ENCODE measurements at regions not wholly inside any gene's neighbourhood (a gene's known extent, or its start where the extent isn't known, plus 50 kb on each side); places are given as distances from the start of the nearest gene placed in this dataset.
A peak's percentile ranks its signal among the peaks of the same experiment; 100 is the strongest.

- DNase-seq (ENCODE audit: low read depth): no peak
Observed at GRCh38 chr9:78788101-78788500, 491.2 kb downstream of the PSAT1 start.

- no peak for DNase-seq (ENCODE audit: low read depth)
Observed at GRCh38 chr9:78791779-78792178, 494.9 kb downstream of the PSAT1 start.

GRCh38 chr9:78792745-78793144, 495.8 kb downstream of the PSAT1 start:
- no peak for DNase-seq (ENCODE audit: low read depth)

GRCh38 chr9:78805771-78806170, 508.8 kb downstream of the PSAT1 start:
- no peak for DNase-seq (ENCODE audit: low read depth)

GRCh38 chr9:78806492-78807160, 509.7 kb downstream of the PSAT1 start:
- no peak for DNase-seq (ENCODE audit: low read depth)

GRCh38 chr9:78807286-78807685, 510.4 kb downstream of the PSAT1 start:
- DNase-seq (ENCODE audit: low read depth): peak; percentile 8

GRCh38 chr9:78808048-78808447, 511.1 kb downstream of the PSAT1 start:
- DNase-seq (ENCODE audit: low read depth): no peak

GRCh38 chr9:78811622-78812276, 514.8 kb downstream of the PSAT1 start:
- DNase-seq (ENCODE audit: low read depth): peak; percentile 9

GRCh38 chr9:78812665-78813064, 515.7 kb downstream of the PSAT1 start:
- DNase-seq (ENCODE audit: low read depth): no peak

GRCh38 chr9:78813602-78814180, 516.8 kb downstream of the PSAT1 start:
- DNase-seq (ENCODE audit: low read depth): no peak

- DNase-seq (ENCODE audit: low read depth): peak; percentile 33
Observed at GRCh38 chr9:78821126-78821822, 524.3 kb downstream of the PSAT1 start.

GRCh38 chr9:78826527-78826926, 529.6 kb downstream of the PSAT1 start:
- DNase-seq (ENCODE audit: low read depth): no peak

- no peak for DNase-seq (ENCODE audit: low read depth)
Observed at GRCh38 chr9:78828521-78828920, 531.6 kb downstream of the PSAT1 start.

GRCh38 chr9:78830301-78830700, 533.4 kb downstream of the PSAT1 start:
- DNase-seq (ENCODE audit: low read depth): no peak

GRCh38 chr9:78831726-78832125, 534.8 kb downstream of the PSAT1 start:
- DNase-seq (ENCODE audit: low read depth): no peak

GRCh38 chr9:78835928-78836450, 539.1 kb downstream of the PSAT1 start:
- DNase-seq (ENCODE audit: low read depth): peak; percentile 3

- DNase-seq (ENCODE audit: low read depth): no peak
Observed at GRCh38 chr9:78839252-78839651, 542.3 kb downstream of the PSAT1 start.

GRCh38 chr9:78848061-78848460, 551.1 kb downstream of the PSAT1 start:
- no peak for DNase-seq (ENCODE audit: low read depth)

GRCh38 chr9:78856144-78856543, 559.2 kb downstream of the PSAT1 start:
- no peak for DNase-seq (ENCODE audit: low read depth)

GRCh38 chr9:78856781-78857180, 559.9 kb downstream of the PSAT1 start:
- DNase-seq (ENCODE audit: low read depth): no peak

- no peak for DNase-seq (ENCODE audit: low read depth)
Observed at GRCh38 chr9:78857373-78858225, 560.7 kb downstream of the PSAT1 start.

- peak; percentile 53 for DNase-seq (ENCODE audit: low read depth)
Observed at GRCh38 chr9:78858266-78858665, 561.3 kb downstream of the PSAT1 start.

Measured in amniotic epithelial cell (primary cell).